NT2/D1 (cell line): ENCODE measurements at regions not wholly inside any gene's neighbourhood (a gene's known extent, or its start where the extent isn't known, plus 50 kb on each side); places are given as distances from the start of the nearest gene placed in this dataset.

Experiments
- YY1 ChIP-seq: IDR thresholded peaks from 2 replicates; pipeline ENCODE4 v1.6.1; 2011; ENCODE audit not compliant: insufficient read length, insufficient read depth
- ZNF274 ChIP-seq: IDR thresholded peaks from 2 replicates; pipeline ENCODE4 v1.6.1; 2011; ENCODE audit warnings: mild to moderate bottlenecking, low read depth, low read length

GRCh38 chr21:38610623-38611251 lies 112.5 kb upstream of the ERG start:
- TF ChIP-seq YY1 (no peak), ZNF274 (no peak)
